ENCODE measurements at regions not wholly inside any gene's neighbourhood (a gene's known extent, or its start where the extent isn't known, plus 50 kb on each side); places are given as distances from the start of the nearest gene placed in this dataset.
"Not testable (repeated sequence)": the region's sequence is repeated elsewhere in the genome, so short reads cannot be mapped to it uniquely, and the experiment has no call there.

DNA sequence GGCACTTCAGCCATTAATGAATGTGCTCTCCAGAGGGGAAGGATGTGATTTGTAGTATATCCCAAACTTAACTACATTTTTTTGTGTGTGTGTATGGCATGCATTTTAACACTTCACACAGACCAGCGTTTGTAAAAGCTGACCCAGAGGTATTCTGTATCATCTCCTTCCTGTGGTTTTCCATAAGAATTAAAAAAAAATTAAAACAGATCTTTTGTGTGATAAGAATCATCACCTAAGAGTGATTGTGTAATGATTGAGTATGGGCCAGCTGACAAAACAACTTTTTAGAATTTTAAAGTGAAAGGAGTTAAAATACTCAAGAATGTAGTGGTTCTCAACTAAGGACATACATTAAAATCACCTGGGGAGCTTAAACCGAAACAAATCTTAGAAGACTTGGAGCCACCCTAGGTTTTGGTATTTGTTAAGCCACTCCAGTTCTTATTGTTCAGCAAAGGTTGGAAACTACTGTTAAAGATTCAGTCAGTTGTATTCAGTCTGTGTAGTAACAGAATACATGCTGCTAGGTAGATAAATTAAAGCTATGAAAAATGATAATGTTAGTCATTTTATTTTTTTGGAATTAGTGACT lies 120.1 kb downstream of the HAUS1 start:
- intact Hi-C loops (cut with DNase I) = no loop called here
- no peak for DNase-seq

DNA sequence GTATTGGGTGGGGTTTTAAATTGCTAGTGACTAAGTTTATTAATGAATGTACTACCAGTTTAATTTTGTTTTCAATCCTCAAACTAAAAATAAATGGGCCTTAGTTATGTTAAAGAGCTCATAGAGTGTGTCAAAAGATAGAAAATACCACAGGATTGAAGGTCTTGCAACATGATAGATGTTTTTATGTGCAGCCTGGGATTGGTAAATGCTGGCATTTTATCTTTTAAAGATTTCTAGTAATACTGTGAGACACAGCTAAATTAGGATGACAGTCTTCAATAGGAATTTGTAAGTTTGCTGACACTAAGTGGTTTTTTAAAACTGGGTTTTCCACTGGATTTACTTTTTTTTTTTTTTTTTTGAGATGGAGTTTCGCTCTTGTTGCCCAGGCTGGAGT lies 122.3 kb downstream of the HAUS1 start:
- intact Hi-C loops (cut with DNase I) = no loop called here
- DNase-seq = no peak

GRCh38 chr18:46229641-46230040 lies 125.5 kb downstream of the HAUS1 start:
- DNase-seq; intact Hi-C loops (cut with DNase I): not testable (repeated sequence)

DNA sequence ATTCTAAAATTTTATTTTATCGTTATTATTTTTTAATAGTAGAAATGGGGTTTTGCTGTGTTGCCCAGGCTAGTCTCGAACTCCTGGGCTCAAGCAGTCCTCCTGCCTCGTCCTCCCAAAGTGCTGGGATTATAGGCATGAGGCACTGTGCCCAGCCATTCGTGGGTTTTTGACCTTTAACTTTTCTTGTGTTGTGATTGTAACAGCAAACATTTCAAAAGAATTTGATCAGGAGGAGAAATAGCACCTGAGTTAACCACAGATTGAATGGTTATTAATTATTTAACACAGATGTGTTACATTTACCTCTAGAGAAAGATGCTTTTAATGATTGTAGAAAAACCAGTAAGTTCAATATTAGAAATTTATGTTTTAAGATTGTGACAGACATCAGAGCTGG lies 132.0 kb downstream of the HAUS1 start:
- intact Hi-C loops (cut with DNase I) = no loop called here
- DNase-seq = no peak

- intact Hi-C loops (cut with DNase I) = no loop called here
- DNase-seq = no peak
Measured at GRCh38 chr18:46237891-46238290, 133.7 kb downstream of the HAUS1 start.

- DNase-seq = no peak
- intact Hi-C loops (cut with DNase I) = no loop called here
Measured at GRCh38 chr18:46239549-46239948, 135.4 kb downstream of the HAUS1 start.

DNA sequence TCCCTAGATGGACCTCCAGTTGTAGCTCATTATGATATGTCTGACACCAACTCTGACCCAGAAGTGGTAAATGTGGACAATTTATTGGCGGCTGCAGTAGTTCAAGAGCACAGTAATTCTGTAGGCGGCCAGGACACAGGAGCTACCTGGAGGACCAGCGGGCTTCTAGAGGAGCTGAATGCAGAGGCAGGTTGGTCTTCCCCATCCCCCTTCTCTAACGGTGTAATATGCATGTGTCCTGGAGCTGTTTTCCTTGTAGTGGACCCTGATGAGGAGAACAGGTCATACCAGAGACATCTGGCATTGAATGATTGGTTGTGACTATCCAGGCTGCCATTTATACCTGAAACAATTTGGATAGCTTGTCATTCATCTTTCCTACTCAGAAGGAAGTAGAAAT lies 135.8 kb downstream of the HAUS1 start:
- peak in 1 of 10 donors; percentile 26 for DNase-seq
- intact Hi-C loops (cut with DNase I) = no loop called here

- intact Hi-C loops (cut with DNase I) = not testable (repeated sequence)
- DNase-seq = peak in 1 of 10 donors; percentile 33
Measured at GRCh38 chr18:46241393-46241792, 137.2 kb downstream of the HAUS1 start.

DNA sequence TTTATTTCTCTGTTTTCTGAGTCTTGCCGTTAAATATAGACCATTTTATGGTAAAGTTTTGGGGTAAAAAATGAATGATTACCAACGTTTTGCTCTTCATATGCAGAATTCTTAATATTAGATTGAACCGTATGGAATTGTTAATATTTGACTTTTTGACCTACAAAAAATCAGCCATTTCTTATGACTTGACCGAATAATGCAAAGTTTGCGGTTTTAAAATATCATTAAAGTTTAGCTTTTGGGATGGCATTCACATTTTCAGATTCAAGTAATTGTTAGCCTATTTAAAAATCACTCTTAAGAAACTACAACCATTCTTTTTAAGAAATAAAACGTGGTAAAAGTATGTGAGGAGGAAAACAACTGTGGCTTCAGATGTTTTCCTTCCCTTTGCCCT lies 138.0 kb downstream of the HAUS1 start:
- no peak for DNase-seq
- intact Hi-C loops (cut with DNase I) = no loop called here

DNA sequence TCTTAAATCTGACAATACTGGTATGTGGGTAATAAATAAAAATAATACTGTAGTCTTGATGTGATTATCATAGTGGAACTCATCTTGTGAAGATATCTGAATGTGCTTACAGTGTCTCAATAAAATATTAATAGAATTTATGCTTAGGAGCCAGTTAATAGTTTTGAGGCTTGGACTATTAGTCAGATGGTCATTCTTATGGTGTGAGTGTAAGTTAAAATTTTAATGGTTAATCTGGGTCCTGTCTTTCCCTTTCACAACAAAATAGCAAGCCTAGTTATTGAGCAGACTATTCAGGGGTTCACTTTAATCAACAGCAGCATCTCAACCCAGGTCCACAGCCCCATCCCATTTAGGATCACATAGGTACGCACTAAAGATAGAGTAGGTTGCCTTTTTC lies 138.9 kb downstream of the HAUS1 start:
- no peak for DNase-seq
- intact Hi-C loops (cut with DNase I) = no loop called here

- intact Hi-C loops (cut with DNase I) = no loop called here
- DNase-seq = no peak
Measured at GRCh38 chr18:46243673-46244072, 139.5 kb downstream of the HAUS1 start.

- intact Hi-C loops (cut with DNase I) = no loop called here
- no peak for DNase-seq
Measured at GRCh38 chr18:46246101-46246500, 141.9 kb downstream of the HAUS1 start.

- intact Hi-C loops (cut with DNase I) = no loop called here
- DNase-seq = no peak
Measured at GRCh38 chr18:46247942-46248341, 143.8 kb downstream of the HAUS1 start.

DNA sequence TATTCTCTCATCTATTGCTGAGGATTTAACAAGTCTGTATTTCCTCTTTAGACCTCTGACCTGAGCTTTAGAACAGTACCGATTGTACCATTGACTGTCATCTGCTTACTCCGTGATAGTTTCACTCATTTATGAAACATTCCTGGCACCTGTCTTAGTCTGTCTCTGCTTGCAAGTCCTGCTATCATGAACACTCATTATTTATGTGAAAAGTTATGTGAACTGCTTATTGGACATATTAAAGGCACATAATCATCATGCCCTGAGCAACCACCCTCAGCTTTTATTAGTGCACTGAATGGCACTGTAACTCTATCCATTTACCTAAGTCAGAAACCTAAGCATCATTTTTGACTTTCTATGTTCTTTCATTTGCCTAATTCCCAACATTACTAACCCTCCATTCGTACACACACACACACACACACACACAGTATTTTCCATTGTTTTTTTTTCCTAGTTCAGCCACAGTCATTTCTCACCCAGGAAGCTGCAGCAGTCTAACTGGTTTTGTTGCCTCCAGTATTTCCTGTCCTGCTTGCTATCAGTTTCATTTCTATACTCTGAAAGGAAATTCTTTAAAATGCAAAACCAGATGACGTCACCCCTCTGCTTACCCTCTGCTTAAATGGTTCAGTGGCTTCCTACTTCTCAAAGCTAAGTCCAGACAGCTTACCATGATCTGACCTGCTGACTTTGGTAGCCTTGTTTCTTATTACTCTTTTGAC lies 146.1 kb downstream of the HAUS1 start:
- intact Hi-C loops (cut with DNase I) = no loop called here

GRCh38 chr18:46250812-46251173 lies 146.6 kb downstream of the HAUS1 start:
- intact Hi-C loops (cut with DNase I) = no loop called here
- no peak for DNase-seq

More for the DNA sequence above, 146.1 kb downstream of the HAUS1 start:
- no peak for DNase-seq

- DNase-seq = no peak
- intact Hi-C loops (cut with DNase I) = no loop called here
Measured at GRCh38 chr18:46252759-46253158, 148.6 kb downstream of the HAUS1 start.

- intact Hi-C loops (cut with DNase I) = no loop called here
- no peak for DNase-seq
Measured at GRCh38 chr18:46253498-46253897, 149.3 kb downstream of the HAUS1 start.

DNA sequence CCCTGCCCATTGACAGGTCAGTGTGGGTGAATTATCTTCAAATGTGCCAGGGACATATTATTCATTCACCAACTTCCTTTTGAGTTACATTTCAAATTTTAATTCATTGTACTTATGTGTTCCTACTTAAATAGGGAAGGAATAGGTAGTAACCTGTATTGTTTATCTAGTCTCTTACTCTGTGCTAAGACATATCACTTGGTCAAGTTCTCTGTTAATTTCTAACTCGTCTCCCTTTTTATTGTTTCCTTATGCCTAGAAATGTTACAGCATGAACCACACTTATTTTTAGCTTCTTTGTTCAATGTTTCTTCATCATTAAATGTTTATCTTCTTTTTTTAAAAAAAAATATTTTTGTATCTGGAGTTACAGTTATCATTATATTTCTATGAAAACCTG lies 151.9 kb downstream of the HAUS1 start:
- intact Hi-C loops (cut with DNase I) = no loop called here

GRCh38 chr18:46257366-46257765 lies 153.2 kb downstream of the HAUS1 start:
- no peak for DNase-seq
- intact Hi-C loops (cut with DNase I) = no loop called here

More for the DNA sequence above, 151.9 kb downstream of the HAUS1 start:
- no peak for DNase-seq

DNA sequence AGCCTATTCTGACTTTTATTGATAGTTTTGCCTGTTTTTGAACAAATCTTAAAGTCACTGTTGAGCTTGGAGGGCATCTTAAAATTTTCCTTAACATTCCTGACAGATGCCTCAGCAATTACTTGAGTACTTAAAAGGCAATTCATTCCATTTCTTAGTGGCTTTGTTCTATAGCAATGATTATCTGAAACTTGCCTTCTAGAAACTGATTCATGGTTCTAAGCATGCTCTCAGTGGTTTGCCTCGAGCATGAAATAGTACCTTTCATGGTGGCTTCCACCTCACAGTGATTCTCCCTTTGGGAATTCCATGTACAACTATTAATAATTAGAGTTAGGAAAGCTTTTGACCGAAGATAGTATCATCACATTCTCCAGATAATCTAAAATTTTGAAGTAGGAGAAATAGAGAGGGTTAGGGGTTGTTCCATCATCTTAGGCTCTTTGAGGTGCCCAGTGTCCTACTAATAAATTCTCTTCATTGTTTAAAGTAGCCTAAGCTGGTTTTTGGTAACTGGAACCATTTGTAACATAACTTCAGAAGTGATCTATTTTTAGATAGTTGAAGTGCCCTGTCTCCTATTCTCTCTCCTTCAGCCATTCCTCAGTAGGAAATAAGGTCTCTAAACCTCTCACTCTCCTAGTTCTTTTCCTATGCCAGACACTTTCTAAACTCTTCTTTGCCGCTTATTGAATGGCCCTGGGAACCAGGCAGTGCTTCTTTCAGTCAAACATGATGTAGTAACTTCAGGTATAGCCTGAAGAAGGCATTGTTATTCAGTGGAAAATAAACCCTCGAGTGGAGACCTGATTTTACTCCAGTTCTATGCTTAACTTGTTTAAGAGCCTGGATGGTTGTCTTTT lies 156.1 kb downstream of the HAUS1 start:
- DNase-seq = no peak
- intact Hi-C loops (cut with DNase I) = no loop called here

- intact Hi-C loops (cut with DNase I) = no loop called here
- DNase-seq = no peak
Measured at GRCh38 chr18:46260879-46261143, 156.6 kb downstream of the HAUS1 start.

GRCh38 chr18:46261799-46262198 lies 157.6 kb downstream of the HAUS1 start:
- intact Hi-C loops (cut with DNase I) = no loop called here
- no peak for DNase-seq

All from posterior cingulate gyrus (tissue), 11 donors.